ENCODE measurements at regions not wholly inside any gene's neighbourhood (a gene's known extent, or its start where the extent isn't known, plus 50 kb on each side); places are given as distances from the start of the nearest gene placed in this dataset.

DNA sequence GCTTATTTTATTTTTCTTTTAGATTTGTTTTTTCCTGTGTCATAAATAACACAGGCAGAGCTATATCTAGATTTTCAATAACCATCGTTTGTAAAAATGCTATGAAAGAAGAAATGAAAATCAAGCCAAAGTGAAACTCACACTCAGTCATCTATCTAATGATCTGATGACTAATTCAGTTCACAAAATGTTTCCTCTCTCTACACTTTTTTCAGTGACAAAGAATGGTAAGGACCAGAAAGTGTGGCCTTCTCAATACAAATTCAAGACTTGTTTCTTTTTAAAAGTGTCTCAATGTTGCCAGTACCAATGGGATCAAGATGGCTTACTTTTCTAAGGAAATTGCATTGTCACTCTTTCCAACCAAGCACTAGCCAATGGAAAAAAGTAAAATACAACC is 282.8 kb upstream of the PKN2 start:
- Histone ChIP-seq H3K4me3 (no peak overlapping the region), H2AFZ (ENCODE audit: control insufficient read depth, low read depth, low read length) (no peak overlapping the region), H3K4me2 (ENCODE audit: control insufficient read depth, insufficient read depth) (peak overlapping the region; percentile 4; the same call in 1 of the 2 replicates), H3K9ac (ENCODE audit: control insufficient read depth, insufficient read depth, low read length) (no peak overlapping the region), H3K79me2 (ENCODE audit: control insufficient read depth, insufficient read depth, low read length) (no peaks in the 10 kb centered on the region), H3K27ac (ENCODE audit: control insufficient read depth, insufficient read depth) (peak overlapping the region; percentile 46), H3K27me3 (replicated peaks in 1 of 2; ENCODE audit: control insufficient read depth in 2 of 2, insufficient read depth in 2 of 2, low read length in 1 of 2) (no peaks in the 10 kb centered on the region), H4K20me1 (ENCODE audit: control insufficient read depth, insufficient read depth) (no peaks in the 10 kb centered on the region), H3K36me3 (ENCODE audit: control insufficient read depth in 2 of 2, insufficient read depth in 2 of 2, low read length in 1 of 2) (no peaks in the 10 kb centered on the region), H3K9me3 (replicated peaks; ENCODE audit: control insufficient read depth, insufficient read depth, low read length) (no peaks in the 10 kb centered on the region), H3K4me1 (ENCODE audit: control insufficient read depth, insufficient read depth, low read length) (peaks cover 17% of the 10 kb centered on the region)
- ChIA-PET CTCF (interaction anchor here (0.6 kb wide), 1 partner anchor 159 kb away, joined by 3 read pairs; no protein-coding TSS in a partner anchor), SMC1A (ENCODE audit: uncharacterized antibody, unreplicated experiment) (interaction anchor here (1.6 kb wide), 1 partner anchor 221 kb away, joined by 3 read pairs; no protein-coding TSS in a partner anchor), RAD21 (ENCODE audit: unreplicated experiment) (no interaction called here), POLR2A (no interaction called here)
- DNase-seq (ENCODE audit: low read depth, low spot score), result peak; percentile 53
- intact Hi-C loops (cut with micrococcal nuclease; ENCODE audit: unreplicated experiment) (no loop called here), in situ Hi-C loops (cut with MboI) (no loop called here)
- peak; percentile 83 for FAIRE-seq
- no TSS peak for BruUV-seq (replicated peaks)
- 0% methylated on average over 1 of the region's 1 CpG for WGBS (ENCODE audit: insufficient coverage, insufficient replicate concordance, low lambda C conversion rate, missing lambda C conversion rate)
- peak; percentile 92 for ATAC-seq
- TF ChIP-seq BRCA1 (IDR thresholded peaks at IDR 0.05; ENCODE audit: low read depth, low read length), result no peak
- TF ChIP-seq BCL11A (IDR thresholded peaks at IDR 0.05; ENCODE audit: low read depth, low read length), result no peak
- TF ChIP-seq MTA2 (IDR thresholded peaks at IDR 0.05; ENCODE audit: low read depth), result peak; percentile 77
- TF ChIP-seq, protein P1, sequence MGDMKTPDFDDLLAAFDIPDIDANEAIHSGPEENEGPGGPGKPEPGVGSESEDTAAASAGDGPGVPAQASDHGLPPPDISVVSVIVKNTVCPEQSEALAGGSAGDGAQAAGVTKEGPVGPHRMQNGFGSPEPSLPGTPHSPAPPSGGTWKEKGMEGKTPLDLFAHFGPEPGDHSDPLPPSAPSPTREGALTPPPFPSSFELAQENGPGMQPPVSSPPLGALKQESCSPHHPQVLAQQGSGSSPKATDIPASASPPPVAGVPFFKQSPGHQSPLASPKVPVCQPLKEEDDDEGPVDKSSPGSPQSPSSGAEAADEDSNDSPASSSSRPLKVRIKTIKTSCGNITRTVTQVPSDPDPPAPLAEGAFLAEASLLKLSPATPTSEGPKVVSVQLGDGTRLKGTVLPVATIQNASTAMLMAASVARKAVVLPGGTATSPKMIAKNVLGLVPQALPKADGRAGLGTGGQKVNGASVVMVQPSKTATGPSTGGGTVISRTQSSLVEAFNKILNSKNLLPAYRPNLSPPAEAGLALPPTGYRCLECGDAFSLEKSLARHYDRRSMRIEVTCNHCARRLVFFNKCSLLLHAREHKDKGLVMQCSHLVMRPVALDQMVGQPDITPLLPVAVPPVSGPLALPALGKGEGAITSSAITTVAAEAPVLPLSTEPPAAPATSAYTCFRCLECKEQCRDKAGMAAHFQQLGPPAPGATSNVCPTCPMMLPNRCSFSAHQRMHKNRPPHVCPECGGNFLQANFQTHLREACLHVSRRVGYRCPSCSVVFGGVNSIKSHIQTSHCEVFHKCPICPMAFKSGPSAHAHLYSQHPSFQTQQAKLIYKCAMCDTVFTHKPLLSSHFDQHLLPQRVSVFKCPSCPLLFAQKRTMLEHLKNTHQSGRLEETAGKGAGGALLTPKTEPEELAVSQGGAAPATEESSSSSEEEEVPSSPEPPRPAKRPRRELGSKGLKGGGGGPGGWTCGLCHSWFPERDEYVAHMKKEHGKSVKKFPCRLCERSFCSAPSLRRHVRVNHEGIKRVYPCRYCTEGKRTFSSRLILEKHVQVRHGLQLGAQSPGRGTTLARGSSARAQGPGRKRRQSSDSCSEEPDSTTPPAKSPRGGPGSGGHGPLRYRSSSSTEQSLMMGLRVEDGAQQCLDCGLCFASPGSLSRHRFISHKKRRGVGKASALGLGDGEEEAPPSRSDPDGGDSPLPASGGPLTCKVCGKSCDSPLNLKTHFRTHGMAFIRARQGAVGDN (IDR thresholded peaks at IDR 0.05), result no peak
- TF ChIP-seq, protein P2, sequence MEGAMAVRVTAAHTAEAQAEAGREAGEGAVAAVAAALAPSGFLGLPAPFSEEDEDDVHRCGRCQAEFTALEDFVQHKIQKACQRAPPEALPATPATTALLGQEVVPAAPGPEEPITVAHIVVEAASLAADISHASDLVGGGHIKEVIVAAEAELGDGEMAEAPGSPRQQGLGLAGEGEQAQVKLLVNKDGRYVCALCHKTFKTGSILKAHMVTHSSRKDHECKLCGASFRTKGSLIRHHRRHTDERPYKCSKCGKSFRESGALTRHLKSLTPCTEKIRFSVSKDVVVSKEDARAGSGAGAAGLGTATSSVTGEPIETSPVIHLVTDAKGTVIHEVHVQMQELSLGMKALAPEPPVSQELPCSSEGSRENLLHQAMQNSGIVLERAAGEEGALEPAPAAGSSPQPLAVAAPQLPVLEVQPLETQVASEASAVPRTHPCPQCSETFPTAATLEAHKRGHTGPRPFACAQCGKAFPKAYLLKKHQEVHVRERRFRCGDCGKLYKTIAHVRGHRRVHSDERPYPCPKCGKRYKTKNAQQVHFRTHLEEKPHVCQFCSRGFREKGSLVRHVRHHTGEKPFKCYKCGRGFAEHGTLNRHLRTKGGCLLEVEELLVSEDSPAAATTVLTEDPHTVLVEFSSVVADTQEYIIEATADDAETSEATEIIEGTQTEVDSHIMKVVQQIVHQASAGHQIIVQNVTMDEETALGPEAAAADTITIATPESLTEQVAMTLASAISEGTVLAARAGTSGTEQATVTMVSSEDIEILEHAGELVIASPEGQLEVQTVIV (IDR thresholded peaks at IDR 0.05; ENCODE audit: borderline replicate concordance, partially characterized antibody), result no peak
- TF ChIP-seq, protein P3, sequence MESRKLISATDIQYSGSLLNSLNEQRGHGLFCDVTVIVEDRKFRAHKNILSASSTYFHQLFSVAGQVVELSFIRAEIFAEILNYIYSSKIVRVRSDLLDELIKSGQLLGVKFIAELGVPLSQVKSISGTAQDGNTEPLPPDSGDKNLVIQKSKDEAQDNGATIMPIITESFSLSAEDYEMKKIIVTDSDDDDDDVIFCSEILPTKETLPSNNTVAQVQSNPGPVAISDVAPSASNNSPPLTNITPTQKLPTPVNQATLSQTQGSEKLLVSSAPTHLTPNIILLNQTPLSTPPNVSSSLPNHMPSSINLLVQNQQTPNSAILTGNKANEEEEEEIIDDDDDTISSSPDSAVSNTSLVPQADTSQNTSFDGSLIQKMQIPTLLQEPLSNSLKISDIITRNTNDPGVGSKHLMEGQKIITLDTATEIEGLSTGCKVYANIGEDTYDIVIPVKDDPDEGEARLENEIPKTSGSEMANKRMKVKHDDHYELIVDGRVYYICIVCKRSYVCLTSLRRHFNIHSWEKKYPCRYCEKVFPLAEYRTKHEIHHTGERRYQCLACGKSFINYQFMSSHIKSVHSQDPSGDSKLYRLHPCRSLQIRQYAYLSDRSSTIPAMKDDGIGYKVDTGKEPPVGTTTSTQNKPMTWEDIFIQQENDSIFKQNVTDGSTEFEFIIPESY (IDR thresholded peaks at IDR 0.05), result no peak
- TF ChIP-seq ASH2L (IDR thresholded peaks at IDR 0.05; ENCODE audit: borderline replicate concordance, low read depth), result no peak
- TF ChIP-seq, protein P4, sequence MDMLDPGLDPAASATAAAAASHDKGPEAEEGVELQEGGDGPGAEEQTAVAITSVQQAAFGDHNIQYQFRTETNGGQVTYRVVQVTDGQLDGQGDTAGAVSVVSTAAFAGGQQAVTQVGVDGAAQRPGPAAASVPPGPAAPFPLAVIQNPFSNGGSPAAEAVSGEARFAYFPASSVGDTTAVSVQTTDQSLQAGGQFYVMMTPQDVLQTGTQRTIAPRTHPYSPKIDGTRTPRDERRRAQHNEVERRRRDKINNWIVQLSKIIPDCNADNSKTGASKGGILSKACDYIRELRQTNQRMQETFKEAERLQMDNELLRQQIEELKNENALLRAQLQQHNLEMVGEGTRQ (IDR thresholded peaks at IDR 0.05; ENCODE audit: borderline replicate concordance, low read depth, low read length), result no peak
- TF ChIP-seq MEF2A (IDR thresholded peaks at IDR 0.05; ENCODE audit: insufficient read depth, low read depth, low read length), result no peak
- no peak for TF ChIP-seq KLF5 (IDR thresholded peaks at IDR 0.05; ENCODE audit: partially characterized antibody)
- TF ChIP-seq, protein P5, sequence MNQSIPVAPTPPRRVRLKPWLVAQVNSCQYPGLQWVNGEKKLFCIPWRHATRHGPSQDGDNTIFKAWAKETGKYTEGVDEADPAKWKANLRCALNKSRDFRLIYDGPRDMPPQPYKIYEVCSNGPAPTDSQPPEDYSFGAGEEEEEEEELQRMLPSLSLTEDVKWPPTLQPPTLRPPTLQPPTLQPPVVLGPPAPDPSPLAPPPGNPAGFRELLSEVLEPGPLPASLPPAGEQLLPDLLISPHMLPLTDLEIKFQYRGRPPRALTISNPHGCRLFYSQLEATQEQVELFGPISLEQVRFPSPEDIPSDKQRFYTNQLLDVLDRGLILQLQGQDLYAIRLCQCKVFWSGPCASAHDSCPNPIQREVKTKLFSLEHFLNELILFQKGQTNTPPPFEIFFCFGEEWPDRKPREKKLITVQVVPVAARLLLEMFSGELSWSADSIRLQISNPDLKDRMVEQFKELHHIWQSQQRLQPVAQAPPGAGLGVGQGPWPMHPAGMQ (IDR thresholded peaks at IDR 0.05; ENCODE audit: borderline replicate concordance), result no peak
- TF ChIP-seq SREBF1 (IDR thresholded peaks at IDR 0.05; ENCODE audit: low read length), result no peak
- TF ChIP-seq POLR2A (IDR thresholded peaks at IDR 0.05; ENCODE audit: low read depth, low read length), result no peak
- peak; percentile 53; the same call in 1 of the 2 replicates for TF ChIP-seq NFYB (IDR thresholded peaks at IDR 0.05; ENCODE audit: insufficient read depth, low read depth, low read length)
- no peak for TF ChIP-seq CBX5 (IDR thresholded peaks at IDR 0.05; ENCODE audit: low read depth)

Data from GM12878 (cell line).